ENCODE measurements at regions not wholly inside any gene's neighbourhood (a gene's known extent, or its start where the extent isn't known, plus 50 kb on each side); places are given as distances from the start of the nearest gene placed in this dataset.

- TF ChIP-seq ZNF121 (CRISPR knock-in tag; IDR thresholded peaks at IDR 0.05) (no peak), CTCF (IDR thresholded peaks at IDR 0.05) (no peak), SMAD3 (CRISPR knock-in tag; IDR thresholded peaks at IDR 0.05; ENCODE audit: borderline replicate concordance) (no peak), ATF1 (CRISPR knock-in tag; IDR thresholded peaks at IDR 0.05) (no peak), ZNF317 (CRISPR knock-in tag; IDR thresholded peaks at IDR 0.05; ENCODE audit: borderline replicate concordance, low read depth) (no peak)
- TF ChIP-seq, protein P1, sequence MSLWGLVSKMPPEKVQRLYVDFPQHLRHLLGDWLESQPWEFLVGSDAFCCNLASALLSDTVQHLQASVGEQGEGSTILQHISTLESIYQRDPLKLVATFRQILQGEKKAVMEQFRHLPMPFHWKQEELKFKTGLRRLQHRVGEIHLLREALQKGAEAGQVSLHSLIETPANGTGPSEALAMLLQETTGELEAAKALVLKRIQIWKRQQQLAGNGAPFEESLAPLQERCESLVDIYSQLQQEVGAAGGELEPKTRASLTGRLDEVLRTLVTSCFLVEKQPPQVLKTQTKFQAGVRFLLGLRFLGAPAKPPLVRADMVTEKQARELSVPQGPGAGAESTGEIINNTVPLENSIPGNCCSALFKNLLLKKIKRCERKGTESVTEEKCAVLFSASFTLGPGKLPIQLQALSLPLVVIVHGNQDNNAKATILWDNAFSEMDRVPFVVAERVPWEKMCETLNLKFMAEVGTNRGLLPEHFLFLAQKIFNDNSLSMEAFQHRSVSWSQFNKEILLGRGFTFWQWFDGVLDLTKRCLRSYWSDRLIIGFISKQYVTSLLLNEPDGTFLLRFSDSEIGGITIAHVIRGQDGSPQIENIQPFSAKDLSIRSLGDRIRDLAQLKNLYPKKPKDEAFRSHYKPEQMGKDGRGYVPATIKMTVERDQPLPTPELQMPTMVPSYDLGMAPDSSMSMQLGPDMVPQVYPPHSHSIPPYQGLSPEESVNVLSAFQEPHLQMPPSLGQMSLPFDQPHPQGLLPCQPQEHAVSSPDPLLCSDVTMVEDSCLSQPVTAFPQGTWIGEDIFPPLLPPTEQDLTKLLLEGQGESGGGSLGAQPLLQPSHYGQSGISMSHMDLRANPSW (CRISPR knock-in tag; conservative IDR thresholded peaks at IDR 0.05; ENCODE audit: low read depth): no peak
- TF ChIP-seq, protein P2, sequence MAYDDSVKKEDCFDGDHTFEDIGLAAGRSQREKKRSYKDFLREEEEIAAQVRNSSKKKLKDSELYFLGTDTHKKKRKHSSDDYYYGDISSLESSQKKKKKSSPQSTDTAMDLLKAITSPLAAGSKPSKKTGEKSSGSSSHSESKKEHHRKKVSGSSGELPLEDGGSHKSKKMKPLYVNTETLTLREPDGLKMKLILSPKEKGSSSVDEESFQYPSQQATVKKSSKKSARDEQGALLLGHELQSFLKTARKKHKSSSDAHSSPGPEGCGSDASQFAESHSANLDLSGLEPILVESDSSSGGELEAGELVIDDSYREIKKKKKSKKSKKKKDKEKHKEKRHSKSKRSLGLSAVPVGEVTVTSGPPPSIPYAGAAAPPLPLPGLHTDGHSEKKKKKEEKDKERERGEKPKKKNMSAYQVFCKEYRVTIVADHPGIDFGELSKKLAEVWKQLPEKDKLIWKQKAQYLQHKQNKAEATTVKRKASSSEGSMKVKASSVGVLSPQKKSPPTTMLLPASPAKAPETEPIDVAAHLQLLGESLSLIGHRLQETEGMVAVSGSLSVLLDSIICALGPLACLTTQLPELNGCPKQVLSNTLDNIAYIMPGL (CRISPR knock-in tag; IDR thresholded peaks at IDR 0.05): no peak
These were observed 683.1 kb upstream of the SORCS1 start for GRCh38 chr10:107847620-107848019.

All from WTC11 (cell line).